Endodermal cell (in vitro differentiated cells): ENCODE measurements at regions not wholly inside any gene's neighbourhood (a gene's known extent, or its start where the extent isn't known, plus 50 kb on each side); places are given as distances from the start of the nearest gene placed in this dataset.

Experiments used
- DNase-seq: peaks from one replicate; pipeline ENCODE4 v3.0.0-alpha.2; 2017
- H3K27ac ChIP-seq: 2 replicates; pipeline ENCODE4 v1.5.1; 2013; ENCODE audit warnings: mild to moderate bottlenecking, low read depth, low read length, moderate library complexity
- H3K27me3 ChIP-seq: 2 replicates; pipeline ENCODE4 v1.6.1; 2013; ENCODE audit warnings: mild to moderate bottlenecking, low read length, moderate library complexity; ENCODE audit not compliant: insufficient read depth, control insufficient read depth, poor library complexity, severe bottlenecking
- H3K36me3 ChIP-seq: 2 replicates; pipeline ENCODE4 v1.7.0; 2013; ENCODE audit warnings: mild to moderate bottlenecking, low read length, moderate library complexity; ENCODE audit not compliant: control insufficient read depth, insufficient read depth
- H3K4me1 ChIP-seq: one replicate; pipeline ENCODE4 v1.7.0; 2013; ENCODE audit warnings: low read length; ENCODE audit not compliant: control insufficient read depth, insufficient read depth
- H3K4me3 ChIP-seq: 2 replicates; pipeline ENCODE4 v1.5.1; 2013; ENCODE audit warnings: mild to moderate bottlenecking, low read length, moderate library complexity
- H3K9ac ChIP-seq: 2 replicates; pipeline ENCODE4 v1.6.1; 2013; ENCODE audit warnings: mild to moderate bottlenecking, low read length, moderate library complexity; ENCODE audit not compliant: poor library complexity, severe bottlenecking; ENCODE audit errors: extremely low read depth
- H3K9me3 ChIP-seq: 2 replicates; pipeline ENCODE4 v1.6.1; 2013; ENCODE audit warnings: mild to moderate bottlenecking, low read length, moderate library complexity; ENCODE audit not compliant: control insufficient read depth
- H3K27ac Mint-ChIP-seq: 2 replicates; pipeline ENCODE4 v1.8.0; 2020; ENCODE audit warnings: mixed read lengths
- H3K27me3 Mint-ChIP-seq: 2 replicates; pipeline ENCODE4 v1.8.0; 2021; ENCODE audit warnings: mild to moderate bottlenecking, mixed read lengths; ENCODE audit not compliant: insufficient read depth
- H3K36me3 Mint-ChIP-seq: 2 replicates; pipeline ENCODE4 v1.8.0; 2020; ENCODE audit warnings: low read depth, mixed read lengths
- H3K4me1 Mint-ChIP-seq: 2 replicates; pipeline ENCODE4 v1.8.0; 2020; ENCODE audit warnings: mixed read lengths
- H3K4me3 Mint-ChIP-seq: 2 replicates; pipeline ENCODE4 v1.8.0; 2020; ENCODE audit warnings: mild to moderate bottlenecking, moderate library complexity, mixed read lengths
- H3K9me3 Mint-ChIP-seq: 2 replicates; pipeline ENCODE4 v1.8.0; 2020; ENCODE audit warnings: mild to moderate bottlenecking, mixed read lengths
- WGBS, 2 experiments: methylation state at CpG; one replicate each; pipeline versions ENCODE4 v1.1.5 to v1.1.7; 2013; ENCODE audit warnings: missing lambda C conversion rate in 2 of 2, mixed read lengths in 1 of 2; ENCODE audit not compliant: insufficient coverage in 1 of 2, insufficient read length in 1 of 2; 5-methylcytosine and 5-hydroxymethylcytosine counted together
- TF ChIP-seq, protein P1 (sequence below): fragments of 200-600 bp; sonication (generic); conservative IDR thresholded peaks from 2 replicates; pipeline ENCODE4 v1.5.0; 2021; ENCODE audit warnings: antibody characterized with exemption, mild to moderate bottlenecking

DNA sequence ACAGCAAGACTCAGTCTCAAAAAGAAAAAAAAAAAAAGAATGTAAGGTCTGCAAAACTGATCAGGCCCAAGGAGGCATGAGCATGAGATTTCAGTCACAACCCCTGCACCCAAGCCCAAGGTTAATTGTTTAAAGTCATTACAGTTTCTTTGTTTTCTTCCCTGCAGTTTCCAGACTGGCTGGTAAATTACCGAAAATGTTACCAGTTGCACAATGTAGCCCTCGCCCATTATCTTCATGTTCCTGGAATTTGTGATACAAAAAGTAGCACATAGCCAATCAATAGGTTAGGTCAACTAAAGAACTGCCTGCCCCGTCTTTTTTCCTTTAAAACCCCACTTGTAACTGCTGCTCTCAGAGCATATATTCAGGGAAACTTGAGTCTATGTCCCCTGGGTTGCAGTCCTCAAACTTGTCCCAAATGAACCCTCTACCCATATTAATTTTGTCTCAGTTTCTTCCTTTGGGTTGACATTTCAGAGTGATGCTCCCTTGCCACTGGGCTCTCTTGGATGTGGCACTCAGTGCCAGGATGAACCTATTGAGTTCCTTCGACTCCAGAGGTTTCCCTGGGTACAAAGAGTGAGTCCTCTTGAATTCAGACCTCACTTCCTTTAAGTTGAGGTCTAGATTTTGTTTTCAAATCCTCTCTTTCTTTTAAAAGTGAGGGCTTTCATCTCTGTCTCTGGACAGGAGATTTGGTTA, 216.2 kb upstream of the HS6ST1 start:
- H3K27ac ChIP-seq, result no peak overlapping the region
- H3K4me1 Mint-ChIP-seq, result peaks cover 52% of the 10 kb centered on the region
- H3K36me3 ChIP-seq, result no peaks in the 10 kb centered on the region
- H3K4me3 Mint-ChIP-seq, result no peak overlapping the region
- peaks cover 4% of the 10 kb centered on the region for H3K9me3 Mint-ChIP-seq
- WGBS, 2 experiments, result 91 to 93% methylated on average over 4 of the region's 4 CpGs
- H3K27me3 Mint-ChIP-seq, result no peaks in the 10 kb centered on the region
- H3K36me3 Mint-ChIP-seq, result peaks cover 3% of the 10 kb centered on the region
- TF ChIP-seq, protein P1, sequence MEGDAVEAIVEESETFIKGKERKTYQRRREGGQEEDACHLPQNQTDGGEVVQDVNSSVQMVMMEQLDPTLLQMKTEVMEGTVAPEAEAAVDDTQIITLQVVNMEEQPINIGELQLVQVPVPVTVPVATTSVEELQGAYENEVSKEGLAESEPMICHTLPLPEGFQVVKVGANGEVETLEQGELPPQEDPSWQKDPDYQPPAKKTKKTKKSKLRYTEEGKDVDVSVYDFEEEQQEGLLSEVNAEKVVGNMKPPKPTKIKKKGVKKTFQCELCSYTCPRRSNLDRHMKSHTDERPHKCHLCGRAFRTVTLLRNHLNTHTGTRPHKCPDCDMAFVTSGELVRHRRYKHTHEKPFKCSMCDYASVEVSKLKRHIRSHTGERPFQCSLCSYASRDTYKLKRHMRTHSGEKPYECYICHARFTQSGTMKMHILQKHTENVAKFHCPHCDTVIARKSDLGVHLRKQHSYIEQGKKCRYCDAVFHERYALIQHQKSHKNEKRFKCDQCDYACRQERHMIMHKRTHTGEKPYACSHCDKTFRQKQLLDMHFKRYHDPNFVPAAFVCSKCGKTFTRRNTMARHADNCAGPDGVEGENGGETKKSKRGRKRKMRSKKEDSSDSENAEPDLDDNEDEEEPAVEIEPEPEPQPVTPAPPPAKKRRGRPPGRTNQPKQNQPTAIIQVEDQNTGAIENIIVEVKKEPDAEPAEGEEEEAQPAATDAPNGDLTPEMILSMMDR, result no peak
- H3K9me3 ChIP-seq, result peaks cover 7% of the 10 kb centered on the region
- no peak overlapping the region for H3K9ac ChIP-seq
- peaks cover 10% of the 10 kb centered on the region for H3K4me1 ChIP-seq
- H3K27me3 ChIP-seq, result no peaks in the 10 kb centered on the region
- no peak for DNase-seq
- H3K4me3 ChIP-seq, result no peak overlapping the region
- no peak overlapping the region for H3K27ac Mint-ChIP-seq

DNA sequence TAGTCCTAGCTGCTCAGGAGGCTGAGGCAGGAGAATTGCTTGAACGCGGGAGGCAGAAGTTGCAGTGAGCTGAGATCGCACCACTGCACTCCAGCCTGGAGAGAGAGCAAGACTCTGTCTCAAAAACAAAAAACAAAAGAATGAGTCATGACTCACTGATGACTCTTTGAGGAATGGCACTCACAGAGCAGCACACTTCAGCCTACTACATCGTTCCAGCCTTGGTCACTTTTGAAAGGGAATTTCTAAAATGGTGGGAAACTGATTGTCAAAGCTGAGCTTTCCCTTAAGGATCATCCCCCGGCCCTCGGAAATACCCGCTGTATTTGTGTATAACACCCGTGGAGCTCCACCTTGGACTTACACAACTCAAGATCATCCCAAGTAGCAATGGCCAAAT, 217.3 kb upstream of the HS6ST1 start:
- H3K27ac ChIP-seq, result no peak overlapping the region

DNA sequence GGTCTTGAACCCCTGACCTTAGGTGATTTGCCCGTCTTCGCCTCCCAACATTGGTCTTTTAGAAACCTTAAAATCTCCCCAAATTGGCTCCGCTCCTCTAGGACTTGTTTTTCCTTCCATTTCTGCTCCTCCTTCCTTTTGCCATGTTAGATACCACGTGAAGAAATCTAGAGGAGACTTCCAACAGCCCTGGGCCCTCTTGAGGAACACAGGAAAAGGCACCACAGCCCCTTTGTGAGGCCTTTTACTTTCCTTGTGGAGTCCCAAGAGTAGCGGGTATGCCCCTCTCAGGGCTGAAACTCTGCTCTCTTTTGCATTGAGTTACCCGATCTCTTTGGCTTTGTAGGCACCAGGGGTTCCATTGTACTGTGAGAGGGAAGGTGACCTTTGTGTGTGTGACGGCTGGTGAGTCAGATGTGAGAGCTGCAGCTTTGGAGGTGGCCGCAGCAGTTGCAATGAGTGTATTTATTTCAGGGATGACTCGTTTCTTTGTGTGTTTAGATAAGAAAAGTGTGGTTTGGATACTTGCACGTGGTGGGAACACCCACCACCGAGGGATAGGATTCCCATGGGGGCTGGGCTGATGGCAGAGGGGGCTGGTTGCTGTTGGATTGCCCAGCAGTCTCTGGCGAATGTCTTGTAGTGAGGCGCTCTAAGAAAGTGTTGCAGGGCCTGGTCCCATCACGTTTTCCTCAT, 218.4 kb upstream of the HS6ST1 start:
- Histone ChIP-seq H3K36me3 (no peaks in the 10 kb centered on the region), H3K4me3 (peak overlapping the region; percentile 62), H3K27ac (peak overlapping the region; percentile 74), H3K4me1 (peaks cover 10% of the 10 kb centered on the region), H3K9me3 (peaks cover 7% of the 10 kb centered on the region), H3K9ac (peak overlapping the region; percentile 54), H3K27me3 (no peaks in the 10 kb centered on the region)
- peak; percentile 88 for DNase-seq
- Mint-ChIP-seq H3K27me3 (no peaks in the 10 kb centered on the region), H3K36me3 (peaks cover 3% of the 10 kb centered on the region), H3K27ac (peak overlapping the region; percentile 98), H3K4me3 (peak overlapping the region; percentile 35), H3K4me1 (peaks cover 52% of the 10 kb centered on the region), H3K9me3 (peaks cover 4% of the 10 kb centered on the region)
- TF ChIP-seq, protein P1, result no peak
- WGBS, 2 experiments, result 43 to 47% methylated on average over 8 to 14 of the region's 14 CpGs

More for the DNA sequence above, 217.3 kb upstream of the HS6ST1 start:
- Mint-ChIP-seq H3K27me3 (no peaks in the 10 kb centered on the region), H3K4me3 (no peak overlapping the region), H3K27ac (no peak overlapping the region), H3K36me3 (peaks cover 3% of the 10 kb centered on the region), H3K9me3 (peaks cover 4% of the 10 kb centered on the region), H3K4me1 (peaks cover 52% of the 10 kb centered on the region)
- Histone ChIP-seq H3K9ac (no peak overlapping the region), H3K36me3 (no peaks in the 10 kb centered on the region), H3K4me3 (no peak overlapping the region), H3K4me1 (peaks cover 10% of the 10 kb centered on the region), H3K27me3 (no peaks in the 10 kb centered on the region), H3K9me3 (peaks cover 13% of the 10 kb centered on the region)
- TF ChIP-seq, protein P1, result no peak
- DNase-seq, result no peak
- 78 to 90% methylated on average over 5 to 8 of the region's 8 CpGs for WGBS, 2 experiments
